DOHH2 (cell line): ENCODE measurements at regions not wholly inside any gene's neighbourhood (a gene's known extent, or its start where the extent isn't known, plus 50 kb on each side); places are given as distances from the start of the nearest gene placed in this dataset.

Experiments
- H3F3A ChIP-seq: fragments of 200-600 bp; sonication (generic), shearing (Covaris generic); 2 replicates; pipeline ENCODE4 v1.6.0; 2016; ENCODE audit warnings: antibody characterized with exemption, mild to moderate bottlenecking; ENCODE audit not compliant: control insufficient read depth, insufficient read depth
- H3K27ac ChIP-seq: fragments of 200-600 bp; sonication (generic); 2 replicates; pipeline ENCODE4 v1.5.1; 2014; ENCODE audit warnings: low read depth, mild to moderate bottlenecking, low read length, moderate library complexity
- H3K27me3 ChIP-seq: fragments of 200-600 bp; sonication (generic); 2 replicates; pipeline ENCODE4 v1.6.1; 2014; ENCODE audit warnings: mild to moderate bottlenecking, low read length, mixed read lengths; ENCODE audit not compliant: control insufficient read depth
- H3K36me3 ChIP-seq: fragments of 200-600 bp; sonication (generic); 2 replicates; pipeline ENCODE4 v1.6.1; 2014; ENCODE audit warnings: mild to moderate bottlenecking, low read length, moderate library complexity, mixed read lengths; ENCODE audit not compliant: control insufficient read depth
- H3K4me1 ChIP-seq: fragments of 200-600 bp; sonication (generic); 2 replicates; pipeline ENCODE4 v1.6.1; 2014; ENCODE audit warnings: mild to moderate bottlenecking, low read length, mixed read lengths; ENCODE audit not compliant: control insufficient read depth
- H3K4me2 ChIP-seq: fragments of 200-600 bp; sonication (generic); 2 replicates; pipeline ENCODE4 v1.6.0; 2014; ENCODE audit warnings: mild to moderate bottlenecking, low read length, moderate library complexity
- H3K4me3 ChIP-seq: fragments of 200-600 bp; sonication (generic); 2 replicates; pipeline ENCODE4 v1.5.1; 2014; ENCODE audit warnings: mild to moderate bottlenecking, low read length, mixed read lengths
- H3K79me2 ChIP-seq: fragments of 200-600 bp; sonication (generic); 2 replicates; pipeline ENCODE4 v1.6.1; 2014; ENCODE audit warnings: mild to moderate bottlenecking, low read length, mixed read lengths; ENCODE audit not compliant: control insufficient read depth
- H3K9me2 ChIP-seq: fragments of 200-600 bp; sonication (generic); replicated peaks from 2 replicates; pipeline ENCODE4 v1.6.1; 2014; ENCODE audit warnings: mild to moderate bottlenecking, low read length, mixed read lengths; ENCODE audit not compliant: control insufficient read depth
- H3K9me3 ChIP-seq: fragments of 200-600 bp; sonication (generic); 2 replicates; pipeline ENCODE4 v1.6.1; 2014; ENCODE audit warnings: antibody characterized with exemption, low read length, mixed read lengths; ENCODE audit not compliant: control insufficient read depth, insufficient read depth
- H4K20me1 ChIP-seq: fragments of 200-600 bp; sonication (generic); 2 replicates; pipeline ENCODE4 v1.6.0; 2014; ENCODE audit warnings: low read depth, mild to moderate bottlenecking, antibody characterized with exemption, low read length, moderate library complexity; ENCODE audit not compliant: control insufficient read depth, insufficient read depth
- EZH2phosphoT487 ChIP-seq: fragments of 200-600 bp; sonication (generic); IDR thresholded peaks from 2 replicates; pipeline ENCODE4 v1.6.1; 2017; ENCODE audit warnings: borderline replicate concordance, mild to moderate bottlenecking, antibody characterized with exemption, low read length, moderate library complexity, mixed read lengths
- TF ChIP-seq, protein P1 (sequence below): fragments of 200-600 bp; sonication (generic); IDR thresholded peaks from one replicate; pipeline ENCODE4 v1.5.1; 2014; ENCODE audit warnings: antibody characterized with exemption, mild to moderate bottlenecking, low read depth, low read length; ENCODE audit not compliant: poor library complexity, severe bottlenecking

DNA sequence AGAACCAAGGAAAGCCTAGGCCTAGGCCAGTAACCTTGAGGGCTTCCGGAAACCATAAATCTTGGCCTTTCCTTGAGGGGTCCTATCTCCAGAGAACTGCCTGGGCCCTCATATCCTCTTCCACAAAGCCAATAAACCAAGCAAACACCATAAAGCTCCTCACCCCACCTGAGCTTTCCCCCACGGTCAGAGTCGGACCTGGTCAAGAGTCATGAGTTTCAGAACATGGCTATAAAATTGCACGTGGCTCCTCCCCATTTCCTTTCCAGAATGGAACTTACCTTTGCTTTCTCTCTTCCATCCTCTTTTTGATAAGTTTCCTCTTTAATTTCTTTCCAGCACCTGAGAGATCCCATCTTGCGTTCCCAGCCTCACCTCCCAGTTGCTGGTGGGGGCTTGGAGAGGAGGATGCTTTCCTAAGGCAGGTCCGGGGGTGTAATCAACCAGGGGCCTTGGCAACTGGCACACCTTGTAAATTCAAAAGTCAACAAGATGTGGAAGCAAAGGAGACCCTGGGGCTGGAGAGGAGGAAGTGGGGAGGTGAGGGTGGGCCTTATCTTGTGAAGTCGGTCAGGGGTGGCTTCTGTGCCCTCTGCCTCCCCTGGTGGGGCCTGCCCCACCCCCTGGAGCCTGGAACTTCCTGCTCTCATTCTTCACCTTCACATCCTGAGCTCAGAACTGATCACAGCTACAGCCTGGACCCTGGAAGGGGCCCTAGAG, 259.9 kb downstream of the FOXD2 start:
- H3K4me2 ChIP-seq, result no peak overlapping the region
- H3K79me2 ChIP-seq, result no peaks in the 10 kb centered on the region
- no peaks in the 10 kb centered on the region for H3K4me1 ChIP-seq
- H3K36me3 ChIP-seq, result no peaks in the 10 kb centered on the region
- H3K9me2 ChIP-seq, result no peaks in the 10 kb centered on the region
- H4K20me1 ChIP-seq, result no peaks in the 10 kb centered on the region
- no peak overlapping the region for H3K4me3 ChIP-seq
- H3F3A ChIP-seq, result no peaks in the 10 kb centered on the region
- H3K9me3 ChIP-seq, result no peaks in the 10 kb centered on the region
- no peak overlapping the region for H3K27ac ChIP-seq
- TF ChIP-seq, protein P1, sequence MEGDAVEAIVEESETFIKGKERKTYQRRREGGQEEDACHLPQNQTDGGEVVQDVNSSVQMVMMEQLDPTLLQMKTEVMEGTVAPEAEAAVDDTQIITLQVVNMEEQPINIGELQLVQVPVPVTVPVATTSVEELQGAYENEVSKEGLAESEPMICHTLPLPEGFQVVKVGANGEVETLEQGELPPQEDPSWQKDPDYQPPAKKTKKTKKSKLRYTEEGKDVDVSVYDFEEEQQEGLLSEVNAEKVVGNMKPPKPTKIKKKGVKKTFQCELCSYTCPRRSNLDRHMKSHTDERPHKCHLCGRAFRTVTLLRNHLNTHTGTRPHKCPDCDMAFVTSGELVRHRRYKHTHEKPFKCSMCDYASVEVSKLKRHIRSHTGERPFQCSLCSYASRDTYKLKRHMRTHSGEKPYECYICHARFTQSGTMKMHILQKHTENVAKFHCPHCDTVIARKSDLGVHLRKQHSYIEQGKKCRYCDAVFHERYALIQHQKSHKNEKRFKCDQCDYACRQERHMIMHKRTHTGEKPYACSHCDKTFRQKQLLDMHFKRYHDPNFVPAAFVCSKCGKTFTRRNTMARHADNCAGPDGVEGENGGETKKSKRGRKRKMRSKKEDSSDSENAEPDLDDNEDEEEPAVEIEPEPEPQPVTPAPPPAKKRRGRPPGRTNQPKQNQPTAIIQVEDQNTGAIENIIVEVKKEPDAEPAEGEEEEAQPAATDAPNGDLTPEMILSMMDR, result no peak
- TF ChIP-seq EZH2phosphoT487, result no peak
- no peaks in the 10 kb centered on the region; the same call in 1 of the 2 replicates for H3K27me3 ChIP-seq

DNA sequence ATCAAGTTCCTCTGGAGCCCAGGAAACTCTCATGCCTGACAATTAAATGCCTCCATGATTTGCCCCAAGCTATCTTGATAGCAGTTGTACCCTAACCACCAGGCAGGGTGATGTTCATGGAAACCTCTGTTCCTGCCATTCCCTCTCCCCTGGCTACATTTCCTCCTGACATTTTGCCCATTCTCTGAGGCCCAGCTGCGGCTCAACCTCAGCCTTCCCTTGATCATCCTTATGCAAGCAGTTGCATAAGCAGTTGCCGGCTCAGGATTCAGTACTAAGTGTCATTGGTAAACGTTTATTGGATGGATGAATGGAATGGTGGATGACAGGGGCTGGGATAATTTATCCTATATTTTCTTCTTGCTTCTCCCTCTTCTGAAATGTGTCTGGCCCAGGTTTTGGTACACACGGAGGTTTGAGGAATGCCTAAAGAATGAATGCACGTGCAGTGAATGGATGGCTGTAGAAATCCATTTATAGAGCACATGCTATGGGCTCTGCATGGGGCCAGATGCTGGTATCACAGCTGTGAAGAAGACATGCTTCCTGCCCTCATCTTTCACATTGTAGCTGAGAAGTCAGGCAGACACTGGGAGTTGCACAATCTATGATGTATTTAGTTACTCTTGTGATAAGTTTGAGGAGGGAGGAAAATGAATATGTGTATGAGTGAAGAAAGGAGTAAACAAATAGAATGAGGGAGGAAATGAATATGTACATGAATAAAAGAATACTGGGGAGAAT, 261.8 kb downstream of the FOXD2 start:
- no peaks in the 10 kb centered on the region for H3F3A ChIP-seq
- H3K4me1 ChIP-seq, result no peaks in the 10 kb centered on the region
- TF ChIP-seq, protein P1, result no peak
- TF ChIP-seq EZH2phosphoT487, result no peak
- H4K20me1 ChIP-seq, result no peaks in the 10 kb centered on the region
- H3K4me3 ChIP-seq, result no peak overlapping the region
- H3K4me2 ChIP-seq, result no peak overlapping the region
- H3K9me2 ChIP-seq, result no peaks in the 10 kb centered on the region
- H3K27me3 ChIP-seq, result peaks cover 3% of the 10 kb centered on the region; the same call in 1 of the 2 replicates
- no peaks in the 10 kb centered on the region for H3K79me2 ChIP-seq
- no peaks in the 10 kb centered on the region for H3K9me3 ChIP-seq
- no peaks in the 10 kb centered on the region for H3K36me3 ChIP-seq
- no peak overlapping the region for H3K27ac ChIP-seq

DNA sequence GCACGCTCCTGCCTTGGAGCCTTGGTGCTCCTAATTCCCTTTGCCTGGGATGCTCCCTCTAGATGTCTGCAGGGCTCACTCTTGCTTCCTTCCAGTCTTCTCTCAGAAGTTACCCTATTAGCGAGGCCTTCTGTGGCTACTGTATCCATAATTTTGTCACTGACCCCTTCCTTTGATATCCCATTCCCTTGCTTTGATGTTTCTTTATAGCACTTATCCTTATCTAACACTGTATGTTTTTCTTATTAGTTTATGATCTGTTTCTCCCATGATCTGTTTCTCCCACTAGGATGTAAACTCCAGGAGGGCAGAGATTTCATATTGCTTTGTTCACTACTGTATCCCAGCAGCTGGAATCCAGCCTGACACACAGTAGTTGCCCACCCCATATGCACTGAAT, 263.4 kb downstream of the FOXD2 start:
- peaks cover 17% of the 10 kb centered on the region for H3K27me3 ChIP-seq
- no peak overlapping the region for H3K4me3 ChIP-seq
- no peaks in the 10 kb centered on the region for H3K4me1 ChIP-seq
- no peaks in the 10 kb centered on the region for H3K9me2 ChIP-seq
- H3F3A ChIP-seq, result no peaks in the 10 kb centered on the region
- TF ChIP-seq EZH2phosphoT487, result no peak
- TF ChIP-seq, protein P1, result no peak
- H4K20me1 ChIP-seq, result no peaks in the 10 kb centered on the region
- no peak overlapping the region for H3K4me2 ChIP-seq
- H3K36me3 ChIP-seq, result no peaks in the 10 kb centered on the region
- no peaks in the 10 kb centered on the region for H3K79me2 ChIP-seq
- H3K9me3 ChIP-seq, result no peaks in the 10 kb centered on the region
- H3K27ac ChIP-seq, result no peak overlapping the region
